Mucosa of stomach (tissue), 1 donor: ENCODE measurements at regions not wholly inside any gene's neighbourhood (a gene's known extent, or its start where the extent isn't known, plus 50 kb on each side); places are given as distances from the start of the nearest gene placed in this dataset.
"Not testable (repeated sequence)": the region's sequence is repeated elsewhere in the genome, so short reads cannot be mapped to it uniquely, and the experiment has no call there.

ENCODE experiments used
- H3K27me3 ChIP-seq: one replicate; pipeline ENCODE4 v1.7.0; 2013; ENCODE audit warnings: mild to moderate bottlenecking, low read length; ENCODE audit not compliant: control insufficient read depth, insufficient read depth
- H3K36me3 ChIP-seq: one replicate; pipeline ENCODE4 v1.7.0; 2013; ENCODE audit warnings: low read length; ENCODE audit not compliant: control insufficient read depth, insufficient read depth
- H3K4me1 ChIP-seq: one replicate; pipeline ENCODE4 v1.7.0; 2013; ENCODE audit warnings: mild to moderate bottlenecking, low read length; ENCODE audit not compliant: control insufficient read depth, insufficient read depth
- H3K4me3 ChIP-seq: one replicate; pipeline ENCODE4 v1.7.0; 2013; ENCODE audit warnings: low read length
- H3K9ac ChIP-seq: one replicate; pipeline ENCODE4 v1.7.0; 2013; ENCODE audit warnings: mild to moderate bottlenecking, low read length, moderate library complexity
- H3K9me3 ChIP-seq: one replicate; pipeline ENCODE4 v1.7.0; 2013; ENCODE audit warnings: mild to moderate bottlenecking, low read length, moderate library complexity; ENCODE audit not compliant: control insufficient read depth
- donor health status: Pancreatic carcinoma.

DNA sequence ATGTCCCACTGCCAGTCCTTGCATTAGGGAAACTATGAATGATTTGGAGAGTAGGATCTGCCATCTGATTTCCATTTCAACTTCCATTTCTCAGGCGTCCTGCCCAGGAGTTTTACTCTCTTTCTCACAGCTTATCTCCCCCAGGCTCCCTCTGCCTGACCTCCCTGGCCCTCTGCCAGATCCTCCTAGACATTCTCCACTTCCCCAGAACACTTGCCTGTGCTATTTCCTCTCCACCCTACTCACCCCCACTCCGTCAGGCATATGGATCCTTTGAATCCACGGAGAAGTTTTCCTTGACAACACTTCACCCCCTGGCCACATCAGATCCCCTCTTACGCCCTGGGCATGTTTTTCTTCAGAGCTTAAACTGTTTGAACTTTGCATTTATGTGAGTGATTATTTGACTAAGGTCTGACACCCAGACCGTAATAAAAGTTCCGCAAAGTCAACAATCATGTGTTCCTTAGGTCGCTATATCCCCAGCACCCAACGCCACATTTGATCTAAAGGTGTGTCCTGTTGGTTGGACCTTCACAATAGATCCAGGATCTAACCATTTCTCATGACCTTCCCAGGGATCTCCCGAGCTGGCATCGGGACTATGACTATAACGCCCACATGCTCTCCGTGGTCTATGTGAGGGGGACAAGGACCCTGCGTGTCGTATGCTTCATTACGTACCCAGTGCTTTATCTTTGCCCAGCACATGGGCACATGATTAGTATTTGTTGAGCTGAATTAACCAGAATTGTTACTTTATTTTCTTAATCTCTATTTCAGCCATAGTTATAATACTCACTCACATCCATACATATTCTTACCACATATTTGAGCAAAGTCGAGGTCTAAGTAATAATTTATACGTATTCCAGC is 255.8 kb upstream of the FOXN3 start:
- H3K4me1 ChIP-seq = peaks cover 7% of the 10 kb centered on the region
- H3K9ac ChIP-seq = no peak overlapping the region
- H3K36me3 ChIP-seq = no peaks in the 10 kb centered on the region
- no peak overlapping the region for H3K4me3 ChIP-seq
- no peaks in the 10 kb centered on the region for H3K27me3 ChIP-seq
- no peaks in the 10 kb centered on the region for H3K9me3 ChIP-seq

DNA sequence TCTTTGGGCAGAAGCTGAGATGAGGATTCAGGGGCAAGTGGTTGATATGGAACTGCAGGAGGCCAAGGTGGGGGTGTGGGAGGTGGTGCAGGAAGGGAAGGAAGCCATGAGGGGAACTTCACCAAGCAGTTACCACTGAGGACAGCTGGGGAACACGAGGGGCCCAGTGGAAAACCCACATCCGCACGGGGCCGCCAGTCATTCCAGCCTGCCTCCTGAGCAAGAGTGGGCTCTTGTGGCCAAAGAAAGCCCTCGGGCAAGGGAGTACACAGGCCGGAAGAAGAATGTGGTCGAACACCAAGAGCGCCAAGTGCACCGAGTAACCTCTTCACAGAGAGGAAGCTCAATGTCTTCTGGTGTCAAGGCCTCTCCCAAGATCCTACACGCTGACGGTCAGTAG is 252.2 kb upstream of the FOXN3 start:
- no peaks in the 10 kb centered on the region for H3K36me3 ChIP-seq
- H3K4me3 ChIP-seq = no peak overlapping the region
- H3K9me3 ChIP-seq = no peaks in the 10 kb centered on the region
- no peaks in the 10 kb centered on the region for H3K27me3 ChIP-seq
- no peak overlapping the region for H3K9ac ChIP-seq
- peaks cover 17% of the 10 kb centered on the region for H3K4me1 ChIP-seq

DNA sequence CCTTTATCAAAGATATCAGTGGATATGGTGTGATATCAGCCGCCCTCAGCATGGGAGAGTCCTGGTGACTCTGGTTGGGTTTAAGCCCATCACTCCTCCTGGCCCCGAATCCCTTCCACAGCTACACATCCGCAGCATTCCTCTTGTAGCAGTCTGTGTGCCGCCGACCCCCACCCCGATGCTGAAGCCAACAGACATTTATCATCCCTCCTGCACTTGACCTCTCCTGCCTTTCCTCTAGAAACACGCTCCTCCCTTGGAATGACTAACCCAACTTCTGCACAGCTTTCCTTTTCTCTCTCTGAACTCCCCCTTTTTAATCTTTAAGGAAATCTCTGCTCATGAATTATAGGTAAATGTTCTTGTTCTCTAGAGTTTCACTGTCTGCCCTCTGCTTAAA is 250.9 kb upstream of the FOXN3 start:
- Histone ChIP-seq H3K9me3 (no peaks in the 10 kb centered on the region), H3K4me3 (no peak overlapping the region), H3K36me3 (no peaks in the 10 kb centered on the region), H3K9ac (no peak overlapping the region), H3K4me1 (peaks cover 17% of the 10 kb centered on the region), H3K27me3 (no peaks in the 10 kb centered on the region)

DNA sequence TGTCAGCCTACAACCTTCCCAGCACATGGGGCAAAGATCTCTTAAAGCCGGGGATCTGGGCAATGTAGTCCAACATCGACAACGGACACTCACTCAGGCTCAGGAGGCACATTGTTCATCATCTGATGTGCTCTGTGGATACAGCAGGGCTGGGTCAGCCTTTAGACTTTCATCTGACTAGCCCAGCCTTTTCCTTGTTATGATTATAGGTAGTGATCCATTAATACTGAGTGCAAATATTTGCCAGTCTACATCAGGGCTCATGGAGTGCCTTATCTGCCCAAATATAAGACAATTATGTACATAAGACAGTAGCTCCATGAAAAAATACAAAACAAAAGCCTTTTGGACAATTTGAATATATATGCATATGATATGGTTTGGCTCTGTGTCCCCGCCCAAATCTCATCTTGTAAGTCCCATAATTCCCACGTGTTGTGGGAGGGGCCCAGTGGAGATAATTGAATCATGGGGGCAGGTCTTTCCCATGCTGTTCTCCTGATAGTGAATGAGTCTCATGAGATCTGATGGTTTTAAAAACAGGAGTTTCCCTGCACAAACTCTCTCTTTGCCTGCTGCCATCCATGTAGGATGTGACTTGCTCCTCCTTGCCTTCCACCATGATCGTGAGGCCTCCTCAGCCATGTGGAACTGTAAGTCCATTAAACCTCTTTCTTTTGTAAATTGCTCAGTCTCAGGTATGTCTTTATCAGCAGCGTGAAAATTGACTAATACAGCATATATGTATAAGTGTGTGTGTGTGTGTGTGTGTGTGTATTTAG is 248.5 kb upstream of the FOXN3 start:
- H3K9me3 ChIP-seq, H3K4me1 ChIP-seq, H3K27me3 ChIP-seq, H3K4me3 ChIP-seq, H3K36me3 ChIP-seq, H3K9ac ChIP-seq: not testable (repeated sequence)

DNA sequence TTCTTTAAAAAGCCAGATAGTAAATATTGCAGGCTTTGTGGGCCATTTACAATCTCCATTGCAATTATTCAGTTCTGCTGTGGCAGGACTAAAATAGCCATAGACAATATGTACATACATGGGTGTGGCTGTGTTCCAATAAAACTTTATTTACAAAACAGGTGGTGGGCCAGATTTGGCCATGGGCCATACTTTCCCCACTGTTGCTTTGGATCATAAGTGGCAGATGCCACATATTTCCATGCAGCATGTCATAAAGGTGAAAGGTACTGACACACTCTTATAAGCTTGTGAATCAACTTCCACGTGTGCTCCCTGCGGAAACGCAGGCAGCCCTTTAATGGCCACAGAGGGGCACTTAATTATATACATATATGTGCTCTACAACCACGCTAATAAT is 244.4 kb upstream of the FOXN3 start:
- H3K4me1 ChIP-seq = peaks cover 10% of the 10 kb centered on the region
- no peaks in the 10 kb centered on the region for H3K27me3 ChIP-seq
- no peaks in the 10 kb centered on the region for H3K36me3 ChIP-seq
- H3K4me3 ChIP-seq = no peak overlapping the region
- H3K9me3 ChIP-seq = no peaks in the 10 kb centered on the region
- H3K9ac ChIP-seq = no peak overlapping the region

DNA sequence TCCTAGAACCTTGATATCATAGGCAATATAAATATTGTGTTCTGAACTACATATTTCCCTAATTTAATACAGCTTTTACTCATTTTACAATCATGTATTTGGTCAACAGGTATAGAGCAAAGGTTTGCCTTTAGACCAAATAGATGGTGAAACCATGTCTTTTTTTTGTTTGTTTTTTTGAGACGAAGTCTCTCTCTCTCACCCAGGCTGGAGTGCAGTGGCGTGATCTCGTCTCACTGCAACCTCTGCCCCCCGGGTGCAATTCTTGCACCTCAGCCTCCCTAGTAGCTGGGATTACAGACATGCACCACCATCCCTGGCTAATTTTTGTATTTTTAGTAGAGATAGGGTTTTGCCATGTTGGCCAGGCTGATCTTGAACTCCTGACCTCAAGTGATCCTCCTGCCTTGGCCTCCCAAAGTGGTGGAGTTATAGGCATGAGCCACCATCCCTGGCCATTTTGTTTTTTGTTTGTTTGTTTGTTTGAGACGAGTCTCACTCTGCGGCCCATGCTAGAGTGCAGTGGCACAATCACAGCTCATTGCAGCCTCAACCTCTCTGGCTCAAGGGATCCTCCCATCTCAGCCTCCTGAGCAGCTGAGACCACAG is 243.7 kb upstream of the FOXN3 start:
- not testable (repeated sequence) for H3K9ac ChIP-seq, H3K36me3 ChIP-seq, H3K4me3 ChIP-seq, H3K9me3 ChIP-seq, H3K27me3 ChIP-seq
- H3K4me1 ChIP-seq = peaks cover 13% of the 10 kb centered on the region

DNA sequence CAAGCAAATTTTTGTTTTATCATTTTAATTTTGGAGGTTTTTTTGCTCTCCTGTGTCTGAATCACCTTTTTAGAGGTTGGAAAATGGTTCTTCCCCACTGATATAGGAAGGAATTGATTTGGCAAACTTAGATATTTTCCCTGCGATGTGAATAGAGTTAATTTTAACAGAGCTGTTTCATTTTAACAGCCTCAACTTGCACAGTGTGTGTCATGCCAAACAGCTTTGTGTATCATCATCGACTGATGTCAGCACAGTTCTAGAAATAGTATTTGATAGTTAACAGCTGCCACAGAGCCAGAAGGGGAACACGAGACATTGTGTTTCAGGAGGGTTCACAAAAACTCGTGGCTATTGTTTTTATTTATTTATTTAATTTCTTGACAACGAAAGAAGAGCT is 243.1 kb upstream of the FOXN3 start:
- Histone ChIP-seq H3K27me3 (no peaks in the 10 kb centered on the region), H3K4me1 (peaks cover 15% of the 10 kb centered on the region), H3K9ac (no peak overlapping the region), H3K4me3 (no peak overlapping the region), H3K9me3 (no peaks in the 10 kb centered on the region), H3K36me3 (no peaks in the 10 kb centered on the region)

DNA sequence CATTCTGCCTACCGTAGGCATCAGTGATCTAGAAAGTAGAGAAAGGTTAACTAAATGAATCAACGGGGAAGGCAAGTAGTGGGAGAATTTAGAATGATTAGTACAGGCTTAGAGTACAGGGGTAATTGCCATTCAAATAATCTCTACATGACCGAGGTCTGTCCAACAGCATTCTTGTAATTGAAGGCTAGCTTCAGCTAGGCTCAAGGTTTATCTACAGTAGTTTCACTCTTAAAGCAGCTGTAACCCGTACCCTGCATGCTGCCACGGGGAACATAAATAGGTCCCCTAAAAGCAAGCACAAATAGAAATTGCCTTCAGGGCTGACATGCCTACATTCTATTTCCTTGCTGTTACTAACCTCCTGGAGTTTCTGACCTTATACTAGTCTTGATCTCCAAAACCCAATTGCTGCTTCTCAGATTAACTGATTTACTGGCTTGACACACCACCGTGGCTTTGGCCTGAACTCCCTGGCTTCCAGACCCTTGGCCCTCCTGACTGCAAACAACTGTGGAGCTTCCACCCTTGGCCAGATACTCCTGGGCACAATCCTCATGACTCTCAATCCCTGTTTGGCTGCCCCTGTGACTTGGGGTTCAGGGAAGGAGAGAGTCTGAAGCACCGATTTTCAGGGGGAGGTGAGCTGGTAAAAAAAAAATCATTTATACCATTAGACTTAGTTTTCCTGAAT is 242.1 kb upstream of the FOXN3 start:
- Histone ChIP-seq H3K4me3 (no peak overlapping the region), H3K9ac (no peak overlapping the region), H3K27me3 (no peaks in the 10 kb centered on the region), H3K4me1 (peaks cover 19% of the 10 kb centered on the region), H3K9me3 (no peaks in the 10 kb centered on the region), H3K36me3 (no peaks in the 10 kb centered on the region)

DNA sequence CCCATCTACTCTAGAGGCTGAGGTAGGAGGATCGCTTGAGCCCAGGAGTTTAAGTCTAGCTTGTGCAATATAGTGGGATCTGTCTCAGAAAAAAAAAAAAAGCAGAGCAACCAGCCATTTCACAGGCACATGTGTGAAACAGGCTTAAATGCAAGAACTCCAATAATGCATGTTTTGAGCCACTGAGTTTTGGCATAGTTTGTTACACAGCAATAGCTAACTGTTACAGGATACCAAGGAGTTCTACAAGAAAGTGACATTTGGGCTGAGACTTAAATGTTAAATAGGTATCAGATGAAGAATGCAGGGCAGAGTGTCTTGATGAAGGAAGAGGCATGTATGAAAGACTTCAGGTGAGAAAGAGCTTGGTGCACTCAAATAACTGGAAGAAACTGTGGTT is 240.0 kb upstream of the FOXN3 start:
- Histone ChIP-seq H3K27me3 (no peaks in the 10 kb centered on the region), H3K36me3 (no peaks in the 10 kb centered on the region), H3K4me3 (no peak overlapping the region), H3K4me1 (peaks cover 23% of the 10 kb centered on the region), H3K9me3 (no peaks in the 10 kb centered on the region), H3K9ac (no peak overlapping the region)

DNA sequence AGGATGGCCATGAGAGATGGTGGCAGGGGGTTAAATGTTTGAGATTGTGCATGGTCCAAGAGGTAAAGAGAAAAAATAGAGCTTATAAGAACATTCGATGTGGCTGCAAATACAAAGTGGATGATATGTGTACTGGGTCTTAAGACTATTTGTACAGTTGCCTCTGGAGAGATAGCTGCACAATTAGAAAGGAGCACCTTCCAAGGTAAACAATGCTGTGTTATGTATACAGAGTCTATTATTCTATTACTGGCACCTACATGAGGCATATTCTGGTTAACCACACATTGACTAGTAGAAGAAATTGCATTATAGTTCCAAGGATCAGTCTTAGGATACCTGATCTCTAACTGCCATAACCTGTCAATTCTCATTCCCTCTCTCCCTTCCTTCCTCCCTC is 238.0 kb upstream of the FOXN3 start:
- no peaks in the 10 kb centered on the region for H3K36me3 ChIP-seq
- no peak overlapping the region for H3K4me3 ChIP-seq
- no peaks in the 10 kb centered on the region for H3K9me3 ChIP-seq
- no peak overlapping the region for H3K9ac ChIP-seq
- H3K4me1 ChIP-seq = peaks cover 23% of the 10 kb centered on the region
- H3K27me3 ChIP-seq = no peaks in the 10 kb centered on the region

DNA sequence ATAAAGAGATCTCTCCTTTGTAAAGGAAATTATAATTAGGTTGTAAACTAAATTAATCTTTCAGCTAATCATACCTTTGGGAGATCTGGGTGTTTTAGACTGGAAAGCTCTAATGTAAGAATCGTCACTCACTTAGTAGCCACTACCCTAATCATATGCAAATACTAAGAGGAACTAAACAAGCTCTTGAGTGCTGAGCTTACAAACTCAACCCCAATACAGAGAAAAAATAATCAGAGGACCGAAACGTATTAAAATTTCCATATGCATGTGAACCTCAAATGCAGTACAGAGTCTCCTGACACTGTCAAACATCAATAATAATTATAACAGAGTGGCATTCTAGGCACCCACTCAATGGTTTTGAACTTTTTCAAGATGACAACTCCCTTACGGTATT is 235.3 kb upstream of the FOXN3 start:
- H3K4me1 ChIP-seq = peaks cover 23% of the 10 kb centered on the region
- no peak overlapping the region for H3K9ac ChIP-seq
- H3K27me3 ChIP-seq = no peaks in the 10 kb centered on the region
- H3K4me3 ChIP-seq = no peak overlapping the region
- no peaks in the 10 kb centered on the region for H3K36me3 ChIP-seq
- H3K9me3 ChIP-seq = no peaks in the 10 kb centered on the region

DNA sequence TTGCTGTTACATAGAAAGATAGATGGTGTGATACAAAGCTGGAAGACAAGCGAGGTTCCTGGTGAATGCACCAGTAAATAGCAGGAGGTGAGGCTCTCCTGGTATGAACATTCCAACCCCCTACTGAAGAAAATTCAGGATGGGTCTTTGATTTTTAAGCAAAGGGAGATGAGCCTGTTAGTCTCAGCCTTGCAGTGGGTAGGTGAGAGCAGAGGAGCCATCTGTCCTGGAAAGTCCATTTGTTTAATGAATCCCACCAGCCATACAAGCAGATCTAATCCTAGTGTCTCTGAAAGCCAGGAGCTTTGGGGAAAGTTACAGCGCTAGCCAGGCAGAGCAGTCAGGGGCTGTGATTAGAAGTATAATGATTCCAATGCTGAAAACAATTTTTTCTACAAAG is 234.8 kb upstream of the FOXN3 start:
- Histone ChIP-seq H3K9me3 (no peaks in the 10 kb centered on the region), H3K9ac (no peak overlapping the region)

More for the DNA sequence above, 234.8 kb upstream of the FOXN3 start:
- Histone ChIP-seq H3K36me3 (no peaks in the 10 kb centered on the region), H3K4me1 (peaks cover 23% of the 10 kb centered on the region), H3K4me3 (no peak overlapping the region), H3K27me3 (no peaks in the 10 kb centered on the region)
